ENCODE measurements at regions not wholly inside any gene's neighbourhood (a gene's known extent, or its start where the extent isn't known, plus 50 kb on each side); places are given as distances from the start of the nearest gene placed in this dataset.

DNA sequence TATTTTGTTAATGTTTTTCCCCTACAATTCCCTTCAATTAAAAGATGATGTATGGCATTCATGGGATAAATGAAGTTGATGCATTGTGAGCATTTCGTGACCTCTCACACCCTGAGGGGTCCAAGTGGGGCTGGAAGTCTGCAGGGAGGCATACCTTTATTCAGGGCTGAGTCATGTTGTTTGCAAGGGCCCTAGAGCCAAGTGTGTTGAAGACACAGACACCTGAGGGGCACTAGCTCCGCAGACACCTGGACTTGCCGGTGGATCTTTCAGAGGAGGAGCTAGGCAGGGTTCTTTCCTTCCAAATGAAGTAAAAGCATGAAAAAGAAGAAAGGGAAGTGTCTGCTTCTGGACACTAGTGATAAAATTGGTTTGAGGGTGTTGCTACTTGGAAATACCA is 57.0 kb upstream of the RGS7 start:
- H3K27me3 Mint-ChIP-seq, result peaks cover 6 to 36% of the 10 kb centered on the region in 2 donors
- DNase-seq (no peak), ATAC-seq (replicated peaks) (no peak)
- H3K4me1 Mint-ChIP-seq (ENCODE audit: low read depth in 2 of 2), result no peaks in the 10 kb centered on the region
- H3K36me3 Mint-ChIP-seq (ENCODE audit: insufficient read depth), result no peaks in the 10 kb centered on the region
- H3K9me3 Mint-ChIP-seq, result peaks cover 1 to 13% of the 10 kb centered on the region in 2 donors
- H3K4me3 Mint-ChIP-seq, result no peak overlapping the region
- H3K27ac Mint-ChIP-seq, result no peak overlapping the region

GRCh38 chr1:241413386-241413785 is 56.4 kb upstream of the RGS7 start:
- DNase-seq (no peak), ATAC-seq (replicated peaks) (no peak)
- peaks cover 1 to 12% of the 10 kb centered on the region in 2 donors for H3K9me3 Mint-ChIP-seq
- no peaks in the 10 kb centered on the region for H3K4me1 Mint-ChIP-seq (ENCODE audit: low read depth in 2 of 2)
- H3K27ac Mint-ChIP-seq, result no peak overlapping the region
- H3K27me3 Mint-ChIP-seq, result peaks cover 5 to 36% of the 10 kb centered on the region in 2 donors
- no peak overlapping the region for H3K4me3 Mint-ChIP-seq
- H3K36me3 Mint-ChIP-seq (ENCODE audit: insufficient read depth), result no peaks in the 10 kb centered on the region

DNA sequence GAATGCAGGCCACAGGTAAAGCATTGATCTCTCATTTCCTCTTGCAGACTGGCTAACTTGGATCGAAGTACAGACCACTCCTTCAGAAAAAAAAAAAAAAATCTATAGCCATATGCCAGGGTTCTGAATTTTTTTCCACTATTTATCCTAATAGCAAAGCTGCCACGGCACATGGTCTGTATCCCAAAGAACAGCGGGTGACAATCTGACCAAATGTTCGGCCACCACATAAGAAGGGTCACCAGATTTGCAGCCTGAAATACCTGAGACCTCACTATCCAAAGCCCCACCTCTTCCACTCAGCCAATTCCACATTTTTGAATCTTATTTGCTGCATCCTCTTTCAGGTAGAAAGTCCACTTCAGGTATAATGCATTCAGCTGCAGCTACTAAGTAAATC is 55.6 kb upstream of the RGS7 start:
- no peaks in the 10 kb centered on the region for H3K4me1 Mint-ChIP-seq (ENCODE audit: low read depth in 2 of 2)
- H3K4me3 Mint-ChIP-seq, result no peak overlapping the region

GRCh38 chr1:241411776-241412338 is 54.9 kb upstream of the RGS7 start:
- DNase-seq, result no peak
- no peaks in the 10 kb centered on the region for H3K4me1 Mint-ChIP-seq (ENCODE audit: low read depth in 2 of 2)
- no peak for ATAC-seq (replicated peaks)
- no peak overlapping the region for H3K27ac Mint-ChIP-seq
- H3K9me3 Mint-ChIP-seq, result peaks cover 0 to 7% of the 10 kb centered on the region in 2 donors
- no peak overlapping the region for H3K4me3 Mint-ChIP-seq
- H3K36me3 Mint-ChIP-seq (ENCODE audit: insufficient read depth), result no peaks in the 10 kb centered on the region
- peaks cover 0 to 20% of the 10 kb centered on the region in 2 donors for H3K27me3 Mint-ChIP-seq

More for the DNA sequence above, 55.6 kb upstream of the RGS7 start:
- no peak for DNase-seq
- Mint-ChIP-seq H3K36me3 (ENCODE audit: insufficient read depth) (no peaks in the 10 kb centered on the region), H3K9me3 (peaks cover 1 to 7% of the 10 kb centered on the region in 2 donors), H3K27me3 (peaks cover 0 to 28% of the 10 kb centered on the region in 2 donors), H3K27ac (no peak overlapping the region)
- ATAC-seq (replicated peaks), result no peak

GRCh38 chr1:241411056-241411775 is 54.2 kb upstream of the RGS7 start:
- Mint-ChIP-seq H3K4me1 (ENCODE audit: low read depth in 2 of 2) (no peaks in the 10 kb centered on the region), H3K27me3 (peaks cover 0 to 20% of the 10 kb centered on the region in 2 donors), H3K4me3 (no peak overlapping the region), H3K36me3 (ENCODE audit: insufficient read depth) (no peaks in the 10 kb centered on the region), H3K27ac (no peak overlapping the region), H3K9me3 (peaks cover 0 to 7% of the 10 kb centered on the region in 2 donors)
- no peak for DNase-seq
- ATAC-seq (replicated peaks), result no peak

DNA sequence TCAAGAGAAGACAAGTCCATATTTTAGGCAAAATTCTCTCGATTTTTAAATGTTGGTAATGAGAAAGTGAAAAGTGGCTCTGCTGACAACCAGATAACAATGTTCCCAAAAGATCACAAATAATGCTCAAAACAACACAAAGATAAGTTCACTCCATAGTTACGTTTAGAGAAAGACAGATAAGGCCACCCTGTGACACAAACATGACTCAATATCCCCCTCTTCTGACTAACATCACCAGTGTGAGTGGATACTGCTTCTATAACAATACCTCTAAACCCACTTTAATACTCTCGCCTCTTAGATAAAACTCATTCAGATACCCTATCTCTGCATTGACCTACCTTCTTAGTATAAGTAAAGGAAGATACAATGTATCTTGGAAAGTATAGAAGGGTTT is 51.2 kb upstream of the RGS7 start:
- H3K27me3 Mint-ChIP-seq, result peaks cover 0 to 20% of the 10 kb centered on the region in 2 donors
- H3K9me3 Mint-ChIP-seq, result peaks cover 0 to 7% of the 10 kb centered on the region in 2 donors
- DNase-seq (no peak), ATAC-seq (replicated peaks) (no peak)
- H3K4me1 Mint-ChIP-seq (ENCODE audit: low read depth in 2 of 2), result no peaks in the 10 kb centered on the region
- H3K36me3 Mint-ChIP-seq (ENCODE audit: insufficient read depth), result no peaks in the 10 kb centered on the region
- H3K27ac Mint-ChIP-seq, result no peak overlapping the region
- H3K4me3 Mint-ChIP-seq, result no peak overlapping the region

All from effector memory CD8-positive, alpha-beta T cell (primary cell).